Ovary (tissue), 3 donors: ENCODE measurements at regions not wholly inside any gene's neighbourhood (a gene's known extent, or its start where the extent isn't known, plus 50 kb on each side); places are given as distances from the start of the nearest gene placed in this dataset.

ENCODE experiments used
- CTCF ChIP-seq, 3 donors: fragments of 450-650 bp in 2 of 3; fragments of 200-600 bp in 1 of 3; IDR thresholded peaks; one replicate each; pipeline versions ENCODE4 v1.5.1 to v1.8.0; 2016 to 2022; ENCODE audit warnings: antibody characterized with exemption in 3 of 3, mild to moderate bottlenecking in 1 of 3
- POLR2A ChIP-seq: fragments of 450-650 bp; IDR thresholded peaks from one replicate; pipeline ENCODE4 v1.6.1; 2017; ENCODE audit warnings: antibody characterized with exemption, mild to moderate bottlenecking, moderate library complexity
- donor health status: DM: no; HTN: no; CAD: no.

GRCh38 chr3:164302622-164303021 is 775.7 kb downstream of the SI start:
- no peak for TF ChIP-seq POLR2A
- TF ChIP-seq CTCF (IDR thresholded peaks at IDR 0.05), result no peak
